GM19351 (cell line): ENCODE measurements at regions not wholly inside any gene's neighbourhood (a gene's known extent, or its start where the extent isn't known, plus 50 kb on each side); places are given as distances from the start of the nearest gene placed in this dataset.

Source experiments
- ATAC-seq: cut with Tn5 transposase; IDR thresholded peaks from one replicate; pipeline ENCODE4 v1.9.1; 2021; ENCODE audit warnings: mild to moderate bottlenecking, moderate library complexity; ENCODE audit not compliant: unreplicated experiment

DNA sequence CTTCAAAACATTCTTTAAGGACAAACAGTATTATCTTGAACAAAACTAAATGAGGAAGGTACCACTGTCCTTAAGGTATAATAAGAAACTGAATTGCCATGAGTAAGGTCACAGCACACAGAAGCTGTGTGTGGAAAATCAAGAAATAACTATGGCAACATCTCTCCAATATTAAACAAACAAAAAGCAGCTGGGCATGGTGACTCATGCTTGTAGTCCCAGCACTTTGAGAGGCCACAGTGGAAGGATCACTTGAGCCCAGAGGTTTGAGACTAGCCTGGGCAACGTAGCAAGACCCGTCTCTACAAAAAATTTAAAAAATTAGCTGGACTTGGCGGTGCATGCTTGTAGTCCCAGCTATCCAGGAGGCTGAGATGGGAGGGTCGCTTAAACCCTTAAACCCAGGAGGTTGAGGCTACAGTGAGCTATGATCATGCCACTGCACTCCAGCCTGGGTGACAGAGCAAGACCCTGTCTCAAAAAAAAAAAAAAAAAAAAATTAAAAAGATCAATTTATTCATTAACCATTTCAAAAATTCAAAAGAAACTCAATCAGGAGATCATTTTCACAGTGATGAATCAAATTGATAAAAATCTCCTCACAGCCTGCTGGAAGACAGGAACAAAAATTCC lies 195.4 kb downstream of the SKIDA1 start:
- no peak for ATAC-seq

DNA sequence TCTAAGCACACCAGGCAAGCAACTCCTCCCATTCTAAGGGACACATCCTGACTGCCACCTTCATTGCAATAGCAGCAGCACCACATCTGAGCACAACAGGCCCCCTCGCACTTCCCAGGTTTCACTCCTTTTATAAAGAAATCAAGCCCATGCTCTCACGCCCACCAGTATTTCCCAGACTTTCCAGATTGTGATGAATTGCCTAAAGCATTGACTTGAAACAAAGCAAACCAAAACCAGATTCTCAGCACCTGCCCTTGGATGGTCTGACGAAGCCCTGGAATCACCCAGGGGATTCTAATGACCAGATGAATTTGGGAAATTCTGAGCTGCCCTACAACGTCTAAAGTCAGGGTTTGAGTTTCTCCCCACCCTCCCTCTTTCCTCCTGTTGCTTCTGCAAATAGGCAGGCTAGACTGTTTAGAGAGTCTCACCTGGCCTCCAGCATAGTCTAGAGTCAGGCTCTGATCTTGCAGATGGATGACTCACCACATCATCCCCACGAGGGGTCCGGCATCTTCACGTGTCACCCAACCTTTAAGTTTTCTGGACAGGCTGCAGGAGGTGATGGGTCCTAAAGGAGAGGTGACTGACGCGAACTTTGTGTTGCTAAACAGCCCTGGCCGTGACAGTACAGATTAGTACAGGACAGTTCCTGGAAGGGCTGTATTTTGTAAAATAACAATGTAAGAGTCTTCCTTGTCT lies 198.0 kb downstream of the SKIDA1 start:
- ATAC-seq: no peak

DNA sequence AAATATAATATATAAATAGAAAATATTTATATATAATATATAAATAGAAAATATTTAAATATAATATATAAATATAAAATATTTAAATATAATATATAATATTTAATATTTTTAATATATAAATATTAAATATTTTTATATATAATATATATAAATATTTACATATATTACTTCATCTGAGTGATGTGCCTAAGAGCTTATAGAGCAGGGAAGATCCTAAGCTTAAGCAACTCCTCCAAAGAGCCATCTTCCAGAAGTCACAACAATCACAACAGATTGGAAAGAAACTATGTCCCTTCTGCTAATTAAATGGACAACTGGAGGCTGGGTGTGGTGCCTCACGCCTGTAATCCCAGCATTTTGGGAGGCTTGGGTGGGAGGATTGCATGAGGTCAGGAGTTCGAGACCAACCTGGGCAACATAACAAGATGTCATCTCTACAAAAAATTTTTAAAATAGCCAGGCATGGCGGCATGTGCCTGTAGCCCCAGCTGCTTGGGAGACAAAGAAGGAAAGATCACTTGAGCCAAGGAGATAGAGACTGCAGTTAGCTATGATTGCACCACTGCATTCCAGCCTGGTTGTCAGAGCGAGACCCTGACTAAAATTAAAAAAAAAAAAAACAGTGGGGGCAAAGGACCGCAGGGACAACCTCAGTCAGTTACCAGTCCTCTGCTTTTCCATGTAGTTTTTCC lies 198.7 kb downstream of the SKIDA1 start:
- ATAC-seq: no peak

DNA sequence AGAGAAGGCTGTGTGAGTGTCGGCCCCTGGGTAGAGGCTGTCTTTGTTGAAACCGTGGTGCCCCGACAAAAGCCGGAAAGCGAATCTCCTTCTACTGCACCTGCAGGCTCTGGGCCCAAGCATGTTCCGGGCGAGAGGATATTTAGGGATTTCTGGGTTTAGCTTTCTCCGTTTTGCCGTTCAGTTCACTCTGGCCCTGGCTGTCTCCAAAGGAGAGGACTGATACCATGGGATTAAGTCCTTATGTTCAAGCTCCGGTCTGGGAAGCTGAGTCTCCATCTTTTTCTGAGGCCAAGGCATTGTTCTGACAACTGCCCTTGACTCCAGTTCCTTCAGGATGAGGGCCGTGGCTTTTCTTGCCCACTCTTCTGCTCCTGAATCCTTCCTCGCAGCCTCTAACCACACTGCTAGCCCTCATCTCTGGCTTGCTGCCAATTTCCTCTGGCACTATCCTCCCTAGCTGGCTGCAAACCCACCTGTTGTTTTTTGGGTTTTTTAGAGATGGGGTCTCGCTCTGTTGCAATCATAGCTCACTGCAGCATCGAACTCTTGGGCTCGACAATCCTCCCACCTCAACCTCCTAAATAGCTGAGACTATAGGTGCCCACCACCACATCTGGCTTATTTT lies 206.8 kb downstream of the SKIDA1 start:
- no peak for ATAC-seq

DNA sequence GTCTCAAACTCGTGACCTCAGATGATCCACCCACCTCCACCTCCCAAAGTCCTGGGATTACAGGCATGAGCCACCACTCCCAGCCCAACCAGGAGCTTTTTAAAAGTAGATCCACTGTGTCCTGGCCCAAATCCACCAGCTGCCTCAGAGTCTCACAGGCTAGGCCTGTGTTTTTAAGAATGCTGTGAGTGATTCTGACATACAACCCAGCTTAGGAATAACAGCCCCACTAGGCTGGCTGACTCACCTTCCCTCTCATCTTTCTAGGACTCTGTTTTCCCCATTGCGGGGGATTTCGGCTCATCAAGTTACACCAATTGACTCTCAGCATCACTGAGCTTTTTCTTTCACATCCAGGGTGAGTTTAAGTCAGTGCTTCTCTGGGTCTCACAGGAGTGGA lies 207.6 kb downstream of the SKIDA1 start:
- no peak for ATAC-seq

DNA sequence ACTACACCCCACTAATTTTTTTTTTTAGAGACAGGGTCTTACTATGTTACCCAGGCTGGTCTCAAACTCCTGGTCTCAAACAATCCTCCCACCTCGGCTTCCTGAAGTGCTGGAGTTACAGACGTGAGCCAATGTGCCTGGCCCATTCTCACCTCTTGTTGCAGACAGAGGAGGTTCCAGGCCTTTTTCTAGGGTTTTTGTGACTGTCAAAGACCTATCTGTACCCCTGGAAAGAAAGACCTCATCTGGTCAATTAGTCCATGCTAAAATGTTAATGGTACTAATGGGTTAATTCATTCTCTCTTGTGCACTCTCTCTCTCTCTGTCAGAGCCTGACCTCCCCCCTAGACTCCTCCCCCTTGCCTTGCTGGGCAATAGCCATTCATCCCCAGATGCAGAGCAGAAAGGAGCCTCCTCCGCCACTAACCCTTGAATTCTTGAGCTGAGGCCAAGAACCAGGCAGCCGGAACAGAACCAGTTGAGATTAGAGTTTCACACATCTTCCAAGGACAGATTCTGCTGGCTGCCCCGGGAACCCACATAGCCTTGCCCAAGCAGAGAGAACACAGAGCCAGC lies 209.7 kb downstream of the SKIDA1 start:
- no peak for ATAC-seq

DNA sequence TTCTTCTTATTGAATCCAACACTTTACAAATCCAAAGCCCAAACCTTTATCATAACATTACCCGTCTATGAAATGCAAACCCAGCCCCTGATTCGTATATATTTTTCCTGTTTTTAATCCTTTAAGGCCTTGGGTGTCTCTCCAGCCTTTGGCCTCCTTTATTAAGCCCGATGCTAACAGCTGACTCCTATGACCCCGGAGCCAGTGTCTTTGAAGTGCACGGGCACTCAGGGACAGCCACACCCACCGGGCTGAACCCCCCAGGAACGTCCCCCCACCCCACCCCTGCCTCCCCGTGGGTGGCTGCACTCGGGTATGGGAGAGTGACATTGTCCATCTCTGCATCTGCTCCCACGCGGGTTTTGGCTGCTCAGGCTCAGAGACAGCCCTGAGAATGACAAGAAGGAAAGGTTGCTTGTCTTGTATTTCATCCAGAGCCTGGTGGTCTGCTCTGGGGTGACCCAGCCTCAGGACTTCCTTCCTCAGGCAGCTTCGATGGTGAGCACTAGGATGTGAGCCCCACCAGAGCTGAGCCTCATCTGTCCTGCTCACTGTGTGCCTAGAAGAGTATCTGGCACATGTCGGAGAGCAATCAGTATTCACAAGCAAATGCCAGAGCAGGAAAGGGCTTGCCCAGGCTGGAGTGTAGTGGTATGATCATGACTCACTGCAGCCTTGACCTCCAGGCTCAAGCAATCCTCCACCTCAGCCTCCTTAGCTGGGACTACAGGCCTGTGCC lies 210.4 kb downstream of the SKIDA1 start:
- ATAC-seq: no peak

DNA sequence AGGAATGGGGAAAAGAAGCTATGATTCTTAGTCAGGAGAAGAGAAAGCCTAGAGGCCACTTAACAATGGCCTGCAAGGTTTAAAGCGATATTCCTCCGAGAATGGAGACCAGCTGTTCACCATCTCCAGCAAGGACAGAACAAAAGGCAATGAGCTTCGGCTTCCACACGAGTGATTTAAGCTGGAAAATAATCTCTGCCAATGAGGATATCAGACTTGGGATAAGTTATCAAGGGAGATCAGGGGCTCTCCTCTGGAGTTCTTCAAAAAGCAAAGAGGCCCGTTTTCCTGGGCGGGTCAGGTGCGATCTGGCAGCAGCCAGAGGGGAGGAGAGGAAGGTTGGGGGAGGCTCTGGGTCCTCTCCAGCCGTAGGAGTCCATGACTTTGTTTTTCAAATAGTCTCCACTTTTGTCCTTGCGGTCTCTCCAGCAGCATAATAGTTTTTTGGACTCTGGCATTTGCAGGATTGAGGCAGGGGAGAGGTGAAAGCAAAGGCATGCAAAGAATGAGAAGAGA lies 211.3 kb downstream of the SKIDA1 start:
- ATAC-seq: no peak

DNA sequence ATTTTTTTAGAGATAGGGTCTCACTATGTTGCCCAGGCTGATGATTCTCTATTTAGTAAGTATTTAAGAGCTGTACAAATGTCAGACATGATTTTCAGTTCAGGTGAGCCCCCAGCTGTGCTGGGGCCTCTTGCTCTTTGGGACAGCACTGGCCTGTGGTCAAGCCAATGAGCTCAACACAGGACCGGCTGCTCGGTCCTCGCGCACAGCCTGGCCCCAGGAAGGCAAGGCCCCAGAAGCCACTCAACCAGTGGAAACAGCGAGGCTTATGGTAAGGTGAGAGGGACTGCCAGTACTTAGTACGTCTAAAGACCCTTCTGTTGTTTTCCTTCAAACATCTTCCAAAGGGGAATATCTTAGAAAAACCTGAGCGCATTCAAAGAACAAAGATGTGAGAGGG lies 211.8 kb downstream of the SKIDA1 start:
- ATAC-seq: no peak

DNA sequence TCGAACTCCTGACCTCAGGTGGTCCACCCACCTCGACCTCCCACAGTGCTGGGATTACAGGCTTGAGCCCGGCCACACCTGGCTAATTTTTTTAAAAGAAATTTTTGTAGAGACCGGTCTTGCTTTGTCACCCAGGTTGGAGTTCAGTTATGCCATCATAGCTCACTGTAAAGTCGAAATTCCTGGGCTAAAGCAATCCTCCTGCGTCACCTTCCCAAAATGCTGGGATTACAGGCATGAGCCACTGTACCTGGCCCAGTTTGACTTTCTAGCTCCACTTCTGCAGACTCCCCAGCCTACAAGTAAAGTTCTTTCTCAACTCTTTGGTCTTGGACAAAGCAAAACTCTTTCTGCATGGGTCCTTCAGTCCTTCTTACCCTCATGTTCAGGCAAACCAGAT lies 214.1 kb downstream of the SKIDA1 start:
- no peak for ATAC-seq

DNA sequence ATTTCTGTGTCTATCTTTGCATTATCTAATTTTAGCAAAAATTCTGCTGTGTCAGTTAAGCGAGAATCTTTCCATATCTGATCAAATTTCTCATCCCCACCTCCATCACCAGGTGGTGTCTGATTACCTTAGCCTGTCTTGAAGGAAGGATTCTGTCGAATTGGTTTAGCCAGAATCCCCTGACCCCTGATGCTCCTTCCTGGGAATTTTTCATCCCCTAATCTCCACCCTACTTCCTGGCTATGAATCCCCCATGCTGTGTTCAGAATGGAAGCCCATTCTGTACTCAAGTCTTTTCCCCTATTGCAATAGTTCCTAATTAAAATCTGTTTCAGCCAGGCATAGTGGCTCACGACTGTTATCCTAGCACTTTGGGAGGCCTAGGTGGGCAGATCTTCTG lies 216.1 kb downstream of the SKIDA1 start:
- ATAC-seq: no peak

DNA sequence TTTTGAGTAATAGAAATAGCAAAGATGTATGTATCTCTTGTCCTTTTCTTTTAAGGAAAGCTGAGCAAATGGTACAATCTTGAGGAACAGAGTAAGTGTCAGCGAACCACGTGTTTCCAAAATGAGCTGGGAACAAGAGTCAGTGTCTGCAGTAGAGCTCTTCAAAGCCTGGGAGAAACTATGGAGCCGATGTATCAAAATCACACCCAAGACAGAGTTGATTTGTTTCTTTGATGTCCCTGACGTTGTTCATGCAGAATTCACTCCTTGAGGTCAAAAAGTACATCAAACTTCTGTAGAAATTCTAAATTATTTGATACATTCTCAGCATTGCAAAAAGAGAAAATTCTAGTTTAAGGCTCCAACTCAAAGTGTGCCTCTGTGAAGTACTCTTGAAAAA lies 216.5 kb downstream of the SKIDA1 start:
- ATAC-seq: no peak

DNA sequence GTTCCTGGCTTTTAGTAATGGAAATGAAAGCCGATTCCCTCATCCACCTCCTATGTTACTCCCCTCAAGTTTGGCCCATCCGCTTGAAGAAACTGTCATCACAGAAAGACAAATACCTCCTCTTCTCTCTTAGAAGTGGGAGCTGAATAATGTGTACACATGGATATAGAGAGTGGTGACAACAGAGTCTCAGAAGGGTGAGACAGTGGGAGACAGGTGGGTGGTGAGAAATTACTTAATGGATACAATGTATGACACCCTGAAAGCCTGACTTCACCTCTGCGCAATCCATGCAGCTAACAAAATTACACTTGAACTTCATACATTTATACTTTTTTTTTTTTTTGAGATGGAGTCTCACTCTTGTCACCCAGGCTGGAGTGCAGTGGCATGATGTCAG lies 217.5 kb downstream of the SKIDA1 start:
- ATAC-seq: no peak

DNA sequence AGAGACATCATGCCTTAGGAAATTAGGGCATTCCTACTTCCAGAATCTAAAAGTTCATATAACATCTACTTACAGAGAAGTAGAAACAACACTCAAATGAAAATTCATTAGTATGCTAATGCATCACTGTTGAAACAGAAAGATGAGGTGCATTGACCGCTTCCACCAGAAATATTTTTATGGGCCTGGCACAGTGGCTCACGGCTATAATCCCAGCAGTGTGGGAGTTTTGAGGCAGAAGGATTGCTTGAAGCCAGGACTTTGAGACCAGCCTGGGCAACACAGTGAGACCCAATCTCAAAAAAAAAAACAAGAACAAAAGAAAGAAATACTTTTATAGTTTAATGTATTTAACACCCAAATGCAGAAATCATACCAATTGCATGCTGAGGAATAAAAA lies 220.9 kb downstream of the SKIDA1 start:
- ATAC-seq: no peak

DNA sequence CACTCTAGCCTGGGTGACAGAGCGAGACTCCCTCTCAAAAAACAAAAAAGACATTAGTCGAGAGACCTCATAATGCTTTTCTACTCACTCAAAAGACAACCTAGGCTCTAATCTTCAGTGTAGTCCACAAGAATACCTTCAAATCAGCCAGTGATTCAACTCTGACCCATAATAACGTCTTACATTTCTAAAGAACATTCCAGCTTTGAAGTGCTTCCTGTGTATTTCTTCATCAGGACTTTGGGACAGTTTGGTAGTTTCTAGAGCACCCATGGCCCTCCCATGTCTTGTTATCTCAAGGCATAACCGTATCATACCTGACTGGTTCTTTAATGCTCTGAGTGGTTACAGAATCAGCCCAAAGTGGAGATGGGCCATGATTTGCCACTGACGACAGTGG lies 221.3 kb downstream of the SKIDA1 start:
- ATAC-seq: no peak

DNA sequence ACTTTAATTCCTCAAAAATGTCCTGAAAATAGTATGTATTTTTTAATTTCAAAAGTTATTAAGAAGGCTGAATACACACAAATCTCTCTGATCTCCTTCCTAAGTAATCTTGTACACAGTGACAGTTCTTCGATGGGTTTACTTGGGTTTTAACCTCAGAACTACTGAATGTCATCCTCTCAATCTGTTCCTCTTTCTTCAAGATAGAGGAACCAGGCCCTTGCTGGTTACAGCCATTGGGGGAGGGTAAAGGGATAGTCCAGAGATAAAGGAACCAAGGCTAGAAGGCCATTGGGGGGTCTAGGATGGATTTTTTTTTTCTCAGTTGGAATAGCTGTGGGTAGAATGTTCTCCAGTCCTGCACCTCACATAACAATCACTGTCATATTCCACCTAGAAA lies 224.9 kb downstream of the SKIDA1 start:
- ATAC-seq: peak; percentile 69

DNA sequence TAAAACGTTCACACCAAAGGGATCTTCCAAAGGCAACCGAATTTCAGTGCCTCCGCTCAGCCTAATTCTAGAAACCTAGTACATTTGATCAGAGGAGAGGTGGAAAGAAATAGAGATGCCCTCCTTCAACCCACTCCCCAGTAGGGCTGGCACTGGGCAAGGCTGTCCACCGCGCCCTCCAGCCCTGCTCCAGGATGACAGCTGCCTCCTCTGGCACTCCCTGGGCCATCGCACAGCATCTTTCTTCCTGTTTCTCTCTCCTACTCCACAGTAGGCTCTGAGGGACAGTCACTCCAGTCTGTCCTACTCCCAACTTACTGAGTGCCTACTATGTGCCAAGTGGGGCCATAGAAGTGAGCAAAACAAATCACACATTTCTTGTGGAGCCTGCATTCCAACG lies 226.2 kb downstream of the SKIDA1 start:
- ATAC-seq: no peak

DNA sequence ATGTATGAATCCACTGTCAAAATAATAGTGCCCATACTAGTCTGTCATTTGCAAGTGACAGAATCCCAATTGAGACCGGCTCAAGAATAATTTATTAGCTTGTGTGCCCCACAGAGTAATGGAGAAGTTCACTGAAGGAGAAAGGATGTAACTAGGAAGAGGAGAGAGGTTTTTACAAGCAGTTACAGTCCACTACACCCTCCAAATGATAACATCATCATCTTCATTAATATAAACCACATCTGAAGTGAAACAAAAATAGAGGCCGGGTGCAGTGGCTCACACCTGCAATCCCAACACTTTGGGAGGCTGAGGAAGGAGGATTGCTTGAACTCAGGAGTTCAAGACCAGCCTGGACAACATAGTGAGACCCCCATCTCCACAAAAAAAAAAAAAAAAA lies 226.8 kb downstream of the SKIDA1 start:
- no peak for ATAC-seq

DNA sequence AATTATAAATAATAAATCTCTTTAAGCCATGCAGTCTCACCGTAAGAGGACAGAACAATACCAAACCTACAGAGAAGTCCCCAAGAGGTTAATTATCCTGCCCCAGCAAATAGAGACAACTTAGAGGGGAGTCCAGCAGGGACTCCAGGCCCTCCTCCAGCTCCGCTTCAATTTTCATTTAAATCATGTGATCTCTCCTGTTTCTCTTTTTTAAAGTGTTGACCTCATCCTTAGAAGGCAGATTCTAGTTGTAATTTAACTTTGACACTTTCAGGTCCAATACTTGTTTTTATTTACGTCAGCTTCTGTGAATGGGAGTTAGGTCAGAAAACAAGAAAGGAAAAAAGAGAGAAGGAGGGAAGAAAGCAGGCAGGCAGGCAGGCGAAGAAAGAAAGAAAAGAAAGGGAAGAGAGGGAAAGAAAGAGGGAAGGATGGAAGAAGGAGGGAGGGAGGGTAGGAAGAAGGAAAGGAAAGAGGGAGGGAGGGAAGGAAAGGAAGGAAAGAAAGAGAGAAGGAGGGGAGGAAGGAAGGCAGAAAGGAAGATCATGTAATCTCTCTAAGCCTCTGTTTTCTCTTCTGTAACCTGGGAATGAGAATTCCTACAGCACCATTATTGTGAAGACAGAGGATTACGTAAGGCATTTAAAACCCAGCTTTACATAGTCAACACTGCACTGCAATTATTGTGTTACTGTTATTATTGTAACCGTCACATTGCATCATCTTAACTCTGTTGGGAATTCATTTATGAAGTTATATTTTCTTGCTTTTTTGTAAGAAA lies 227.7 kb downstream of the SKIDA1 start:
- no peak for ATAC-seq
